Aorta (tissue), 5 donors: ENCODE measurements at regions not wholly inside any gene's neighbourhood (a gene's known extent, or its start where the extent isn't known, plus 50 kb on each side); places are given as distances from the start of the nearest gene placed in this dataset.

Experiments
- ATAC-seq: fragments of 200-7000 bp; cut with Tn5 transposase; one replicate; pipeline ENCODE4 v1.9.1; 2022; ENCODE audit warnings: moderate library complexity; ENCODE audit not compliant: low FRiP score
- DNase-seq, 2 donors: peaks; one replicate each; pipeline ENCODE4 v3.0.0-alpha.2; 2020
- H3K27ac ChIP-seq, 2 donors: one replicate each; pipeline ENCODE4 v1.5.1; 2013; ENCODE audit warnings: low read length in 2 of 2, mild to moderate bottlenecking in 2 of 2, moderate library complexity in 2 of 2, control low read depth in 1 of 2, inconsistent platforms in 1 of 2, low read depth in 1 of 2
- H3K27me3 ChIP-seq, 2 donors: one replicate each; pipeline ENCODE4 v1.6.1; 2013; ENCODE audit warnings: control low read depth in 1 of 2, low read length in 1 of 2, mild to moderate bottlenecking in 1 of 2, moderate library complexity in 1 of 2; ENCODE audit not compliant: insufficient read depth in 2 of 2, control insufficient read depth in 1 of 2
- H3K36me3 ChIP-seq, 2 donors: one replicate each; pipeline ENCODE4 v1.6.1; 2013; ENCODE audit warnings: control low read depth in 1 of 2, low read length in 1 of 2, mild to moderate bottlenecking in 1 of 2; ENCODE audit not compliant: insufficient read depth in 2 of 2, control insufficient read depth in 1 of 2
- H3K4me1 ChIP-seq, 2 donors: one replicate each; pipeline ENCODE4 v1.6.1; 2013; ENCODE audit warnings: low read length in 2 of 2, control low read depth in 1 of 2, mild to moderate bottlenecking in 1 of 2, moderate library complexity in 1 of 2; ENCODE audit not compliant: insufficient read depth in 2 of 2, control insufficient read depth in 1 of 2
- H3K4me3 ChIP-seq, 2 donors: one replicate each; pipeline ENCODE4 v1.5.1; 2013; ENCODE audit warnings: low read length in 2 of 2, control low read depth in 1 of 2, mild to moderate bottlenecking in 1 of 2
- H3K9me3 ChIP-seq: one replicate; pipeline ENCODE4 v1.6.1; 2013; ENCODE audit warnings: mild to moderate bottlenecking, low read length; ENCODE audit not compliant: control insufficient read depth
- WGBS, 2 donors: extraction: QIAGEN DNeasy Blood & Tissue Kit; methylation state at CpG; one replicate each; pipeline ENCODE4 v1.1.7; 2013; 5-methylcytosine and 5-hydroxymethylcytosine counted together
- intact Hi-C, 2 donors: fragments of 100-400 bp; cut with DNase I; formaldehyde crosslinking; loops; one replicate each; pipeline versions ENCODE4 v1.14.2 to v1.15.0; 2022
- donor health status: healthy with polysubstance abuse.
- donor health status: Bipolar disorder and iron deficiency.
- donor health status: DM: no; HTN: no; CAD: no.
- donor health status: DM: no; HTN: no; CAD: no.
- donor health status: DM: yes; HTN: yes; CAD: no.

DNA sequence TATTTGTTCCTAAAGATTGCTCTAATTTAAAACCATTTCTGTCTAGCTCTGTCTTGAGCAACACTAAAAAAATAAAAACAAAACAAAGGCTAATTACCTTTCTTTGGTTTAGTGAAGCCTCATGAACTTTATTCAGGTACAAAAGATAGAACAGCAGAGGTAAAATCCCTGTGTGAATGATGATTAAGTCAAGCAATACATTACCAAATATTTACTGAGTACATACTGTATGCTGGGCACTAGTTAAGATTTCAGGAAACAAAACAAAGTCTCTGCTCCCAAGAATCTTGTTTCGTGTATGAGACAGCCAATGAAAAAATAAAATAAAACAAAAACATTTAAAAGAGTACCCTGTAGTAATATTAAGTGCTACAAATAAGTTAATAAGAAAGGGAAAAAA, 257.5 kb downstream of the RND3 start:
- intact Hi-C loops: no loop called here
- H3K36me3 ChIP-seq: no peaks in the 10 kb centered on the region
- no peaks in the 10 kb centered on the region for H3K9me3 ChIP-seq
- H3K27me3 ChIP-seq: no peaks in the 10 kb centered on the region
- peaks cover 0 to 2% of the 10 kb centered on the region in 2 donors for H3K4me1 ChIP-seq
- no peak overlapping the region for H3K27ac ChIP-seq
- 2 to 32% methylated on average over 1 of the region's 1 CpG for WGBS, 2 donors
- H3K4me3 ChIP-seq: no peak overlapping the region
- no peak for ATAC-seq
- DNase-seq: no peak

DNA sequence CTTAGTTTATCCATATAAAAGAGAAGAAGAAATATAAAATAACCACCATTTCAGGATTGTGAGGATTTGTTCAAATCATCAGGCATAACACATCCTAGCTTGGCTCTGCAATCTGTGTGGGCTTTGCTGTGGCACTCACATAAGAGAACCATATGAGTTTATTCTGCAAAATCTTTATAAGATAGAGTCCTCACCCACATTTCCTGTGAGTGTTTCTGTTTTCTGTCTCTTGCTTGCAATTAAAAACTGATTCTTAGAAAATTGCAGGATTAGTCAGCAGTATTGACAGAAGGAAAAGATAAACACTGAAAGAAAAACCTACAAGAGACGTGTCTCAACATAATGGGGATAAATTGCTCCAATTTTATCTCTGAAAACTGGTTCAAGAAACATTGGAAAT, 258.5 kb downstream of the RND3 start:
- no peak for DNase-seq

DNA sequence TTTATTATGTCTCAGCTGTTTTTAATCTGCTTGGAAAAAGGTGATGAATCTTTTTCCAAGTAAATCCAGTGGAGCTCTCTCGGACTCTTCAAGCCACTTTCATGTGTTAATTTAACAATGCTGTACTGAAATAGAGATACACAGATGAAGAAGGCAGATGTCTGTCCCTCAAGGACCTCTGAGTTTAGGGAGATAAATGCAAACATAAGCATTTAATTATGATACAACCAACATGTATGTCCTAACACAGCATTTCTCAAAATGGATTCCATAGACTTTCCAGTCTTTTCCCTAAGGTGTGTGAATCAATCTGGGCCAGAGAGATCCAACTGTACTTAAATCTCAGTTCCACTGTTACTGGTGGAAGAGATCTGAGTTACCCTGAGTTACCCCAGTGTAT, 262.4 kb downstream of the RND3 start:
- Histone ChIP-seq H3K9me3 (no peaks in the 10 kb centered on the region), H3K4me3 (no peak overlapping the region), H3K36me3 (no peaks in the 10 kb centered on the region), H3K27me3 (no peaks in the 10 kb centered on the region), H3K27ac (no peak overlapping the region), H3K4me1 (peaks cover 0 to 2% of the 10 kb centered on the region in 2 donors)
- 94 to 95% methylated on average over 1 of the region's 1 CpG for WGBS, 2 donors
- no peak for DNase-seq
- no peak for ATAC-seq
- intact Hi-C loops: no loop called here

More for the DNA sequence above, 258.5 kb downstream of the RND3 start:
- no peak overlapping the region for H3K4me3 ChIP-seq
- no peak for ATAC-seq
- H3K9me3 ChIP-seq: no peaks in the 10 kb centered on the region
- H3K36me3 ChIP-seq: no peaks in the 10 kb centered on the region
- WGBS, 2 donors: 68% methylated on average over 1 of the region's 1 CpG
- H3K27ac ChIP-seq: no peak overlapping the region
- no peaks in the 10 kb centered on the region for H3K27me3 ChIP-seq
- H3K4me1 ChIP-seq: peaks cover 0 to 2% of the 10 kb centered on the region in 2 donors
- intact Hi-C loops: no loop called here

DNA sequence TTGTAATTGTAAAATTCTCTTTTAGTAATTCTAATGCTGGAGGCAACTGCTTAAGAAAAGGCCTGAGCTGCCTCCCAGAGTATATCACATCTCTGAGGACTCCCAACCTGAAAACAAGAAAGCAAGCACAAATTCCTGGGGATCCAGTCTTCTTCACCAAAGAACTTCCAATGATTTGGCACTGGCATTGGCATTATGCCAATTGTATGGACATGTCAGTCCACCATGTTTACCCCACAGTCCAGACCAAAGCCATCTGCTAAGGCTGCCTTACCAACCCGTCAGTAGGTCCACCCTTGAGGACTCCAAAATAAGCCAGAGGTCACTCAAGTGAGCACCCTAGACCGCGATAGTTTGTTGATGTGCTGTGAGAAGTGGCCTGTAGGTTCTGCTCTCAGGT, 263.1 kb downstream of the RND3 start:
- no peak overlapping the region for H3K27ac ChIP-seq
- H3K27me3 ChIP-seq: no peaks in the 10 kb centered on the region
- 97% methylated on average over 3 of the region's 3 CpGs for WGBS, 2 donors
- ATAC-seq (no peak), DNase-seq (no peak)
- H3K4me1 ChIP-seq: peaks cover 0 to 2% of the 10 kb centered on the region in 2 donors
- no peaks in the 10 kb centered on the region for H3K36me3 ChIP-seq
- no peaks in the 10 kb centered on the region for H3K9me3 ChIP-seq
- intact Hi-C loops: no loop called here
- H3K4me3 ChIP-seq: no peak overlapping the region

DNA sequence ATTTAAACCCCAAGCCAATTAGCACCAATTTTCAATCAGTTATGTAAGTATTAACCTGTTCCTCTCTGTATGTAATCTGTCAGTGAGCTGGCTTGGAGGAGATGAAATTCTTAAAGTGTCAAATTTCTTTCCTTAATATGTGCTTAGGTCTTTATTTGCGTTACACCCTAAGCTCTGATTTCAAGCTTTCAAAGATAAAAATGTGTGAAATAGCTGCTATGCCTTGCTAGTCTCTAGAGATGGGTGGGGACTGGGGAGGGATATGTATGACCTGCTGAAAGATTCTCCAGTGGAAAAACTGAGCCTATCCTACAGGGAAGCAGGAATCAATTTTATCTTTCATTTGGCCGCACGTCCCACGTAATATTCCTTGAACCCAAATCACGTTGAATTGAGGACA, 264.5 kb downstream of the RND3 start:
- Histone ChIP-seq H3K4me1 (peaks cover 0 to 2% of the 10 kb centered on the region in 2 donors), H3K36me3 (no peaks in the 10 kb centered on the region), H3K9me3 (no peaks in the 10 kb centered on the region), H3K4me3 (no peak overlapping the region), H3K27ac (no peak overlapping the region), H3K27me3 (no peaks in the 10 kb centered on the region)
- WGBS, 2 donors: 91 to 94% methylated on average over 5 of the region's 5 CpGs
- ATAC-seq (no peak), DNase-seq (no peak)
- intact Hi-C loops: no loop called here

DNA sequence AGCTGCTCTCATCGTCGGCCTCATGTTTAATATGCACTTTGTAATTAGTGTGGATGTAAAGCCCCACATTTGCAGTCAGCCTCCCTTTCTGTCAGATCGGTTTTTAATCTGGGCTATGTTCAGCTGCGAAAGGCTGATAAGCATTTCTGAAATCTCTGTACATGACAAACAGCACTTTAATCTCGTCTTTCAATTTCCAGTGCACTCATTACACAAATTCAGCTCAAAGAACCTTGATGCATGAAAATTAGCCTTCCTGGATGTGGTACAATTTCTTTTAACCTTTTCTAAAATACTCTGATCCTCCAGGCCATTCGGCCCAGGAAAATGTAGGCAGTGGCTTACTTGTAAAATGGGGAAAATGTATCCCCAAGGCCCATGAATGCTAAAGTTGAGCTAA, 265.1 kb downstream of the RND3 start:
- DNase-seq (no peak), ATAC-seq (no peak)
- Histone ChIP-seq H3K27me3 (no peaks in the 10 kb centered on the region), H3K9me3 (no peaks in the 10 kb centered on the region), H3K4me1 (peaks cover 0 to 2% of the 10 kb centered on the region in 2 donors), H3K36me3 (no peaks in the 10 kb centered on the region), H3K27ac (no peak overlapping the region), H3K4me3 (no peak overlapping the region)
- WGBS, 2 donors: 81 to 85% methylated on average over 6 of the region's 6 CpGs
- intact Hi-C loops: no loop called here

DNA sequence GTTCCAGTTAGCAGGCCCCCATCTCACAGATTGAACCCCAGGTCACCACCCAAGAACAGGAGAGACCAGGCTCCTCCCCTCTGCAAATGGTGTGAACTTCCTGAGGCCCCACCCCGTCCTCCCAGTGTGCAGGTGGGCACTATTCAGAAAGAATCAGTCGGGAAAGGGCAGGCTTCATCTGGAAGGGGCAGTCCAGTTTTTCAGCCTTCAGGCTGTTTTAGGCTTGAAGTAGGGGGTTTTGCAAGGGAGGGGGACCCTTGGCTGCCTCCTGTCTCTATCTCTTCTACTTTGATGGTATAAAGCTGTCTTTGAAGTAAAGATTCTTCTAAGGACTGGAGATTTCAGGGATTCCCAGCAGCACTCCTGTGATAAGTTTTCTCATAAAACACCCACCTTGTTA, 267.6 kb downstream of the RND3 start:
- WGBS, 2 donors: 91 to 92% methylated on average over 2 of the region's 2 CpGs
- no peak for DNase-seq
- Histone ChIP-seq H3K9me3 (no peaks in the 10 kb centered on the region), H3K27ac (no peak overlapping the region), H3K36me3 (no peaks in the 10 kb centered on the region), H3K4me1 (no peaks in the 10 kb centered on the region), H3K4me3 (no peak overlapping the region), H3K27me3 (no peaks in the 10 kb centered on the region)
- no peak for ATAC-seq
- intact Hi-C loops: no loop called here

DNA sequence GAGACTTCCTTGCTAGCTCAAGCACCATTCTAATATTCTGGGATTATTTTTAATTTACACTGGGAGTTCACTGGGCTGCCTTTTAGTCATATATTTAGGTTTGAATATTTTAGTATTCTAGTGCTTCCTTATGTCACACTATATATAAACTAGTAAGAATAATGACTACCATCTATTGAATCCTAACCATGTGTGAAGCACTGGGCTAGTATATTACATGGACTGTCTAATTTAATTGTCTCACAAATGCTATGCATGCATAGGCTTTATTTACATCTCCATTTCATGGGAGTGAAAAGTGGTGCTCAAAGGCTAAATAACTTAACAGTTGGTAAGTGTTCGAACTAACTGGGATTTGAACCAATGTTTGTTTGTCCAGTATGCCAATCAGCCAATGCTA, 272.4 kb downstream of the RND3 start:
- no peak overlapping the region for H3K4me3 ChIP-seq
- DNase-seq (no peak), ATAC-seq (no peak)
- no peaks in the 10 kb centered on the region for H3K27me3 ChIP-seq
- no peaks in the 10 kb centered on the region for H3K9me3 ChIP-seq
- H3K27ac ChIP-seq: no peak overlapping the region
- intact Hi-C loops: no loop called here
- H3K36me3 ChIP-seq: no peaks in the 10 kb centered on the region
- WGBS, 2 donors: 95 to 100% methylated on average over 1 of the region's 1 CpG
- H3K4me1 ChIP-seq: peaks cover 2 to 5% of the 10 kb centered on the region in 2 donors

DNA sequence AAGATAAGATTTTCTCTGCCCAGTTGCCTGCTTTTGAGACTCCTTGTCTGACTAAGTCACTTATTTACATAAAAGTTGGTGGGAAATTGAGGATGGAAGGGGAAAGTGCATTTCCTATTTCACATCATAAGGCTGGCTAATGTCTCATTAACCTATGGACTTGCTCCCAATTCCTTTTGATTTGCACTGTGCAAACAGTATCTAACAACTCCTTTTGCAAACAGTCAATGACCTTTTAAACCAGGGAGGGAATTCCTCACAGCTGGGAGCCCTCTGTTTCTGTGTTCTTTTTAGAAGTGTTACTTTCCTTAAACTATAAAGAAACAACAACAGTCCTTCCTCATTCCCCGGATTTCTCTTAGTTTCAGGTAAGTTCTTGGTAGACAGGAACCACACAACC, 272.8 kb downstream of the RND3 start:
- intact Hi-C loops: no loop called here
- H3K27ac ChIP-seq: no peak overlapping the region

More for the DNA sequence above, 272.8 kb downstream of the RND3 start:
- ATAC-seq (no peak), DNase-seq (no peak)
- H3K36me3 ChIP-seq: no peaks in the 10 kb centered on the region
- 75 to 77% methylated on average over 1 of the region's 1 CpG for WGBS, 2 donors
- peaks cover 2 to 5% of the 10 kb centered on the region in 2 donors for H3K4me1 ChIP-seq
- H3K4me3 ChIP-seq: no peak overlapping the region
- no peaks in the 10 kb centered on the region for H3K9me3 ChIP-seq
- H3K27me3 ChIP-seq: no peaks in the 10 kb centered on the region
